Muscle of leg (tissue), 3 donors: ENCODE measurements at regions not wholly inside any gene's neighbourhood (a gene's known extent, or its start where the extent isn't known, plus 50 kb on each side); places are given as distances from the start of the nearest gene placed in this dataset.

Experiments used
- DNase-seq: peaks from one replicate; pipeline ENCODE4 v3.0.0; 2013
- H3K27ac ChIP-seq: one replicate; pipeline ENCODE4 v1.5.1; 2013; ENCODE audit warnings: mild to moderate bottlenecking, low read length, control low read depth
- H3K27me3 ChIP-seq: one replicate; pipeline ENCODE4 v1.6.1; 2013; ENCODE audit warnings: low read length; ENCODE audit not compliant: control insufficient read depth, insufficient read depth
- H3K36me3 ChIP-seq: one replicate; pipeline ENCODE4 v1.6.1; 2013; ENCODE audit warnings: low read length; ENCODE audit not compliant: control insufficient read depth, insufficient read depth
- H3K4me1 ChIP-seq: one replicate; pipeline ENCODE4 v1.6.1; 2013; ENCODE audit warnings: low read length; ENCODE audit not compliant: control insufficient read depth, insufficient read depth
- H3K4me3 ChIP-seq: one replicate; pipeline ENCODE4 v1.5.1; 2013; ENCODE audit warnings: low read length, control low read depth
- H3K9me3 ChIP-seq: replicated peaks from 2 replicates; pipeline ENCODE4 v1.6.1; 2013; ENCODE audit warnings: low read depth, low read length; ENCODE audit not compliant: control insufficient read depth
- WGBS: methylation state at CpG from one replicate; pipeline ENCODE4 v1.1.5; 2013; ENCODE audit warnings: missing lambda C conversion rate; ENCODE audit not compliant: insufficient coverage; 5-methylcytosine and 5-hydroxymethylcytosine counted together

DNA sequence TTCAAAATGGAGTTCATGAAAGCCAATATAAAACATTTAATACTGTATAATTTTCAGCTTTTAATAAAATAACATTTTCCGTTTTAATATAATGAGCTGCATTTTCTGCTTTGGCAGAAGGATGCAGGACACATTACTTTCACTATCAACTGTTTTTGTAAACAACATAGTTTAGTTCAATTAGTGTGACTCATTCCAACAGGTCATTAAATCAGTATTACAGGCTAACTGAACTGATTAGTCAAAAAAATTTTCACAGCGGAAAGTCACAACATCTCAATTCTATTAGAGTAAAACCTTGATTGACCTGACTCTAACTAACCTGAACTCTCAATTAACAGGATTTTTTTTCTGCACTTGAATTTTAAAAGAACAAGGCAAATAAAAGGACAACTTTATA lies 151.2 kb upstream of the AMOT start:
- Histone ChIP-seq H3K27ac (no peak overlapping the region), H3K4me1 (no peaks in the 10 kb centered on the region), H3K27me3 (peaks cover 7% of the 10 kb centered on the region), H3K4me3 (no peak overlapping the region), H3K36me3 (no peaks in the 10 kb centered on the region), H3K9me3 (no peaks in the 10 kb centered on the region)
- no CpG with 5 or more reads among the region's 2 CpGs for WGBS
- no peak for DNase-seq

DNA sequence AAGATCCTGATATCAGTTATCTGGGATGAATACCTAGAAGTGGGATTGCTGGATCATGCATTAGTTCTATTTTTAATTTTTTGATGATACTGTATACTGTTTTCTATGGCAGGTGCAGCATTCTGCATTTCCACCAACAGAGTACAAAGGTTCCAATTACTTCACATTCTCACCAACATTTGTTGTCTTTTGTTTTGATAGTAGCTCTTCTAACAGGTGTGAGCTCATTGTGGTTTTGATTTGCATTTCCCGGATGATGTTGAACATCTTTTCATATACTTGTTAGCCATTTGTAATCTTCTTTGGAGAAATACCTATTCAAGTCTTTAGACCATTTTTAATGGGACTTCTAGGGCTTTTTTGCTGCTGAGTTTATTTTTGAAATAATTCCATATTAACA lies 139.2 kb upstream of the AMOT start:
- no peak overlapping the region for H3K27ac ChIP-seq
- H3K4me3 ChIP-seq = no peak overlapping the region
- H3K4me1 ChIP-seq = no peaks in the 10 kb centered on the region
- WGBS = no CpG with 5 or more reads among the region's 1 CpG
- no peak for DNase-seq
- no peaks in the 10 kb centered on the region for H3K36me3 ChIP-seq
- H3K27me3 ChIP-seq = peaks cover 6% of the 10 kb centered on the region
- no peaks in the 10 kb centered on the region for H3K9me3 ChIP-seq

DNA sequence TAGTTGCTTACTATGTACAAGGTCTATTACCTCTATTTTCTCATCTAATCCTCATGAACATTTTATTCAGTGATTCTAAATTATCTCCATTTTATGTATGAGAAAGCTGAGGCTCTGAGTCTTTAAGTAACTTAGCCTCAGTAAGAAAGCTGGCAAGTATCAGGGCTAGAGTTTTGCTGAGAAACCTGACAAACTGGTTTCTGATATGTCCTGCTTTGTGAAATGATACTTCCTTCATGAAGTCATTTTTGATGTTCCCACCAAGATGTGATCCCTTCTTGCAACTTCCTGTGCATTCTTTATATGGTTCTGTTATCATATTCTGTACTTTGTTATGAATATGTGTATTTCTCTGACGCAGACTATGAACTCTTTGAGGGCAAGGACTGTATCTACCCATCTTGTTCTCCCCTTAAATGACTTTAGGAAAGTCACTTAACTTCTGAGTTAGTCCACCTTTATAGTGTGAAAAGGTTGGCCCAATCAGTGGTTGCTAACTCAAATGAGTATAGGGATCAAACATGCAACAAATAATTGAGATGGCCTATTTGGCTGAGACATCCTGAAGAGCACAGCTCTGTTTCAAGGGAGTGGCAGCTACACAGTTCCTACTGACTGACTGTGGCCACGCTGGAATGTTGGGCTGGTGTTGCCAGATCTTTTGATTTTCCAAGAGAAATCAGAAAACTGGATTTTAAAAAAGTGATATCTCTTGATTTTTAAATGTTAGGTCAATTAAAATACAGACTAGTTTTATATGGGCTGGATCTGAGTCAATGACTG lies 127.9 kb upstream of the AMOT start:
- Histone ChIP-seq H3K27ac (no peak overlapping the region), H3K27me3 (peaks cover 11% of the 10 kb centered on the region), H3K36me3 (no peaks in the 10 kb centered on the region), H3K4me3 (no peak overlapping the region), H3K4me1 (no peaks in the 10 kb centered on the region), H3K9me3 (no peaks in the 10 kb centered on the region)
- no CpG with 5 or more reads among the region's 2 CpGs for WGBS
- no peak for DNase-seq

DNA sequence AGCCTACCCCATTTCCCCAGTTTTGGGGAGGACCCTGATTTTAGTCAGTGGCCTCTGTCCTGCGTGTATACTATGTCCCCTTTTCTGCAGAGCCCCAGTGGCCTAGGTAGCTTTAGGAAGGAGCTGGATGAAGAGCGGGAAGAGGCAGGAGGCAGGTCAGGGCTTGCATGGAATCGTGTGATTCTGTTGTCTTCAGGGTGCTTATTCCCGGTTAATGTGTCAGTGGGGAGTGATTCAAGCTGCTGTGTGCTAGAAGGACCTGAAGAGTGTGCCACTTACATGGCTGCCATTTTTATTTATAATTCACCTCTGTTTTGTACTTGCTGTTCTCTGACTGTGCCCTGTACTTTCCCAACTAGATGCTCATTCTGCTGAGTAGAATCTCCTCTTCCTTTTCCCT lies 127.3 kb upstream of the AMOT start:
- 68% methylated on average over 2 of the region's 4 CpGs for WGBS
- Histone ChIP-seq H3K9me3 (no peaks in the 10 kb centered on the region), H3K27ac (no peak overlapping the region), H3K4me1 (no peaks in the 10 kb centered on the region), H3K4me3 (no peak overlapping the region), H3K27me3 (peaks cover 11% of the 10 kb centered on the region), H3K36me3 (no peaks in the 10 kb centered on the region)
- no peak for DNase-seq

DNA sequence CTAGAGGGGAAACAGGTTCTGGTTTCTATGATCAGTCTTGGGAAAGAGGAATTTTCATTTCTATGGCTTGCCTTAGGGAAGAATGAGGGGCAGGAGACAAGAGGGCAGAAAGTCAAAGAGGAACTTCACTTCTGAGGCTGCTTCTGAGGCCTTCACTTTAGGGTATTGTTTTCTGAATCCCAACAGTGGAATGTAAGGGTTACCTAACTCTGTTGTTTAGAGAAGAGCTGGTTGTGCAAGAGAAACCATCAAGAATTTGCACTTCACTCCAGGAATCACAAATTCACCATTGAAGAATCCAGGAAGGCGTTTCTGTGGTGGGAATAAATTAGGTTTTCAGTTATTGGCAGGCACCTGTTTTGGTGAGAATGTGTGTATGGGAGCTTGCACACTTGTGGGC lies 126.7 kb upstream of the AMOT start:
- DNase-seq = no peak
- Histone ChIP-seq H3K27ac (no peak overlapping the region), H3K27me3 (peaks cover 11% of the 10 kb centered on the region), H3K9me3 (no peaks in the 10 kb centered on the region), H3K4me1 (no peaks in the 10 kb centered on the region), H3K36me3 (no peaks in the 10 kb centered on the region), H3K4me3 (no peak overlapping the region)
- 63% methylated on average over 1 of the region's 1 CpG for WGBS

DNA sequence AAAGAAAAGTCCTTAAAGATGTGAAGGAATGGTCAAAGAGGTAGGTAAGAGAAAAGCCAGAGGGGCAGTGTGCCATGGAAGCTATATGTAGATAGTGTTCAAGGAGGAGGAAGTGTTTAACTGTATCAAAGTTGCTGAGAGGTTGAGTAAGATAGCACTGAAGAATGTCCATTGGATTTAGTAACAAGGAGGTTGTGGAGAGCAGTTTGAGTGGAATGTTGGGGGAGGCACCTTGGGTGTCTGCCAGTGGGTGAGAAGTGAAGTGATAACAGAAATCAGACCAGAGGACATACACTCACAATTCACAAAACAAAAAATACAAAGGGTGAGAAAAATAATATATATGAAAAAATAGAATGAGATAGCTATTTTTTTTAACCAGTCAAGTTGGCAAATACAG lies 121.3 kb upstream of the AMOT start:
- Histone ChIP-seq H3K27ac (no peak overlapping the region), H3K27me3 (no peaks in the 10 kb centered on the region), H3K9me3 (no peaks in the 10 kb centered on the region), H3K4me3 (no peak overlapping the region), H3K4me1 (no peaks in the 10 kb centered on the region), H3K36me3 (no peaks in the 10 kb centered on the region)
- DNase-seq = no peak

DNA sequence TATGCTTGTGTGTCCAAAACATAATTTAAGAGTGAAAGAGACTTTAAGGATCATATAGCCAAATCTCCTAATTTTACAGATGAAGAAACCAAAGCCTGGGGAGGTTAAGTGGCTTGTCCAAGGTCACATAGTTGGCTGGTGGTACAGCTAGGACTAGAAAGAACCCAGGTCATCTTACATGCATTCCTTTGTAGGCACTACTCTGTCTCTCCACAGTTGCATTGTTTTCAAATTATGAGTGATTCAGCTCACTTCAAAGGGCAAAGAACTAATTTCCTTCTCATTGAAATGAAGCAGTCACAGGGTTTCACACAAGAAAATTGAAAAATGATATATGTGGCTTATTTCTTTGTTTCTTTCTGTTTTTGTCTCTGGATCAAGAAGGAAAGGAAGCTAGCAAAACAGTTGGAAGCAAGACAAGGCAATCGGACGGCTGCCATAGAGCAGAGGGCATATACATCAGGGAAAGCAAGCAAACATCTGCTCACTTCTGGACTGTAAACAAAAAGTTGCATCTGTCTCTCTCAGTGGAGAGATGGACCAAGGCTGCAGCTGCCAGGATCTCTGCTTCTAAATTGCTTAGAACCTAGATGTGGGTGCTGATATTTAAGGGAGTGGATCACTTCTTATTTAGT lies 107.5 kb upstream of the AMOT start:
- no peaks in the 10 kb centered on the region for H3K9me3 ChIP-seq
- DNase-seq = peak; percentile 46
- H3K27me3 ChIP-seq = peaks cover 9% of the 10 kb centered on the region
- no peaks in the 10 kb centered on the region for H3K4me1 ChIP-seq
- no peaks in the 10 kb centered on the region for H3K36me3 ChIP-seq
- no peak overlapping the region for H3K27ac ChIP-seq
- H3K4me3 ChIP-seq = no peak overlapping the region
- WGBS = 59% methylated on average over 2 of the region's 2 CpGs

DNA sequence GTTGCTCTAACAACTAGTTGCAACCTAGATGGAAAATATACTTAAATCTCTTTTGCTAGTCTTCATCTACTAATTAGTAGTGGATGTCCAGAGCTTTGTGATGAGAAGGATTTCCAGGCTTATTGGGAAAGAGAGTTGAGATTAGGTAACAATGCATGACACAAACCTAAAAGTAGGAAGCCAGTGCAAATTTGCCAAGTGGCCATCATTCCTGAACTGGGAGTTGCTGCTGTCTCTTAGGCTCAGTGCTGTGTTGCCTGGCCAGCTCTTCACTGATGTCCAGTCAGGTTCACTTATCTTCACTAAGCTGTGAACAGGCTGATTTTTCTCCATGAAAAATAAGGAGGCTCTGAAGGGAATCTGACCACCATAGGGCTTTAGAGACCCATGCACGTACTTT lies 105.6 kb upstream of the AMOT start:
- no peaks in the 10 kb centered on the region for H3K36me3 ChIP-seq
- H3K4me1 ChIP-seq = no peaks in the 10 kb centered on the region
- no peaks in the 10 kb centered on the region for H3K9me3 ChIP-seq
- no CpG with 5 or more reads among the region's 1 CpG for WGBS
- H3K4me3 ChIP-seq = no peak overlapping the region
- DNase-seq = no peak
- no peak overlapping the region for H3K27ac ChIP-seq
- H3K27me3 ChIP-seq = peaks cover 13% of the 10 kb centered on the region

DNA sequence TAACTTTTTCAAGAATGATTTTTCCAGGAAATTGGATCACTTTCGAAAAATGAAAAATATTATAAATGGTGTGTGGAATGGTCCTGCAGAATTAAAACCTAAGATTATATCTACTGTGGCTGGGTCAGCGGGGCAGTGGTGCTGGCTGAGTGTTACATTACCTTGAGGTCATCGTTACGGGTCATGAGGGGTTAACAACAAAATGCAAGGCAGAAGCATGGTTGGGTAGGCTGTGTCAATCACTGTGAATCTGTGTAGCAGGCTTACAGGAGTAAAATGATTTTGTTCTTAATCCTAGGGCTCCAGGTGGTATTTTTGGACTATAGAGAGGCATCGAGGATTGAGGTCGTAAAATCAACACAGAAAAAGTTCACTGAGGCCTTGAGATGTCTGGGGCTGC lies 105.2 kb upstream of the AMOT start:
- no peak for DNase-seq
- 82% methylated on average over 5 of the region's 6 CpGs for WGBS

DNA sequence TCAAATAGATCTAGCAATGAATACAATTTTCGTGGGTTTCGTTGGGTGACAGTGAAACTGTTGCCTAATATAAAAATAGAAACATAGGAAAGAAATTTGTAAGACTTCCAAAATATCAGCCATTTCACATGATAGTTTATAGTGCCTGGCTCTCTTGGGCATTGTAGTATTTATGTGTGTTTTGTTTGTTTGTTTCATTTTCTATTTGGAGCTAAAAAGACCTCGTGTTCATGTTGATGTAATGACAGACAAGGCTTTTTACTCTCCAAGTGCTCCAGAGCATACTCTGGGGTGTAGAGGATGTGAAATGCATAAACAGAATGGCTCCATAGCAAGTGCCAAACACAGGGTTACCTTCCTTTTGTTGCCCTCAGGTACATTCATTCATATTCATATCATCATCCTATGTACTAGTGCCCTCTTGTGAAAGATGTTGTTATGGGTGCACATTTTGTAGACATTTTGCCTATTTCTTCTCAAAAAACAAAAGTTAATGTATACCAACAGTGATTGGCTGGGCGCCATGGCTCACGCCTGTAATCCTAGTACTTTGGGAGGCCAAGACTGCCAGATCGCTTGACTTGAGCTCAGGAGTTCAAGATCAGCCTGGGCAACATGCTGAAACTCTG lies 100.7 kb upstream of the AMOT start:
- WGBS = 83% methylated on average over 2 of the region's 6 CpGs
- Histone ChIP-seq H3K4me3 (no peak overlapping the region), H3K27ac (no peak overlapping the region), H3K4me1 (no peaks in the 10 kb centered on the region), H3K36me3 (no peaks in the 10 kb centered on the region), H3K9me3 (no peaks in the 10 kb centered on the region), H3K27me3 (peaks cover 9% of the 10 kb centered on the region)
- peak; percentile 21 for DNase-seq

More for the DNA sequence above, 105.2 kb upstream of the AMOT start:
- no peaks in the 10 kb centered on the region for H3K4me1 ChIP-seq
- H3K27me3 ChIP-seq = peaks cover 13% of the 10 kb centered on the region
- no peak overlapping the region for H3K4me3 ChIP-seq
- H3K27ac ChIP-seq = no peak overlapping the region
- H3K9me3 ChIP-seq = no peaks in the 10 kb centered on the region
- no peaks in the 10 kb centered on the region for H3K36me3 ChIP-seq
